ENCODE measurements at regions not wholly inside any gene's neighbourhood (a gene's known extent, or its start where the extent isn't known, plus 50 kb on each side); places are given as distances from the start of the nearest gene placed in this dataset.

DNA sequence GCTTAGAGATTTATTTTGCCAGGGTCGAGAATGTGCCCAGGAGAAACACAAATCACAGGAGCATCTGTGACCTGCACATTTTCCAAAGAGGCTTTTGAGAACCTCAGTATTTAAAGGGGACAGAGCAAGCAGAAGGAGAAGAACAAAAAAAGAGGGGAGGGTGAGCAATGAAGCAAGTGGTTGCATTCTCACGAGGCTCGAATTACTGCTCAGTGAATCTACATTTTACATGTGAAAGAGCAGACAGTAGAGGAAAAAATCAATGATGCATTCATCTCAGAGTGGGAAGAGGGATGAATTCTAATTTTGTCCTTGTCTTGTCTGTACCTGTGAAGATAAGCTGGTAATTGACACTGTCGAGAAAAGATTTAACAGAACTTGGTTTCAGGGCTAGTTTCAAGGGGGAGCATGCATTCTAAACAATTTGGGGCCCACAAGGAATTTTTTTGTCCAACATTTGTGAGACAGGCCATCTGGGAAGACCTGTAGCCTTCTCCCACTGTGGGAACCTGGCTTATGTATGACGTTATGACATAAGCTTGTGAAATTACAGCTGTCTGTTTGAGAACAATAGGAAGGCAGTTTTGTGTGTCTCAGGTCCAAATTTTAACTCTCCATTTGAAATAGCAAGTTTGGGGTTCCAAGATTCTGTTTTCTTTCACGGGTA is 855.1 kb downstream of the SLITRK5 start:
- no peaks in the 10 kb centered on the region for H3K79me2 ChIP-seq (replicated peaks; ENCODE audit: insufficient read depth)
- peaks cover 6% of the 10 kb centered on the region for H3K9me2 ChIP-seq (ENCODE audit: insufficient read depth)
- Mint-ChIP-seq H3K9me3 (peaks cover 26% of the 10 kb centered on the region), H3K27ac (peak overlapping the region; percentile 87), H3K36me3 (ENCODE audit: low read depth) (peaks cover 39% of the 10 kb centered on the region; the same call in 2 of the 3 replicates), H3K4me3 (no peak overlapping the region), H3K4me1 (peaks cover 6% of the 10 kb centered on the region; the same call in 2 of the 3 replicates), H3K27me3 (ENCODE audit: insufficient read depth, low read depth, poor library complexity) (no peaks in the 10 kb centered on the region)
- H2AFZ ChIP-seq, result no peak overlapping the region
- H3K4me3 ChIP-seq, result no peak overlapping the region
- TF ChIP-seq EZH2phosphoT487 (IDR thresholded peaks at IDR 0.05; ENCODE audit: unreplicated experiment) (no peak), POLR2AphosphoS5 (IDR thresholded peaks at IDR 0.05; ENCODE audit: low read depth) (no peak), ZNF462 (CRISPR knock-in tag; IDR thresholded peaks at IDR 0.05) (no peak), NANOG (IDR thresholded peaks at IDR 0.05; ENCODE audit: borderline replicate concordance) (no peak), EZH2 (IDR thresholded peaks at IDR 0.05; ENCODE audit: low read depth, unreplicated experiment) (no peak), REST (IDR thresholded peaks at IDR 0.05; ENCODE audit: unreplicated experiment) (no peak), CREB1 (CRISPR knock-in tag; IDR thresholded peaks at IDR 0.05; ENCODE audit: low read depth) (no peak), CTCF (conservative IDR thresholded peaks at IDR 0.05; ENCODE audit: low read depth in 2 of 2) (no peak), STAT1 (IDR thresholded peaks at IDR 0.05; ENCODE audit: unreplicated experiment) (no peak), JUNB (IDR thresholded peaks at IDR 0.05; ENCODE audit: unreplicated experiment) (no peak), ETS1 (IDR thresholded peaks at IDR 0.05) (no peak), ZNF331 (CRISPR knock-in tag; IDR thresholded peaks at IDR 0.05; ENCODE audit: low read depth) (no peak), ZNF114 (CRISPR knock-in tag; IDR thresholded peaks at IDR 0.05) (no peak)
- H3K36me3 ChIP-seq (ENCODE audit: insufficient read depth), result peaks cover 12% of the 10 kb centered on the region
- ATAC-seq, result peak; percentile 74
- H3K4me2 ChIP-seq, result no peak overlapping the region
- H3K27ac ChIP-seq (ENCODE audit: low read depth), result peak overlapping the region; percentile 5; the same call in 1 of the 2 replicates
- no peaks in the 10 kb centered on the region for H4K20me1 ChIP-seq (replicated peaks; ENCODE audit: insufficient read depth)
- H3K27me3 ChIP-seq (ENCODE audit: insufficient read depth), result no peaks in the 10 kb centered on the region
- DNase-seq (ENCODE audit: low spot score), result peak; percentile 83
- no peaks in the 10 kb centered on the region for H3F3A ChIP-seq (replicated peaks; ENCODE audit: low read depth)
- peaks cover 3% of the 10 kb centered on the region; the same call in 1 of the 2 replicates for H3K4me1 ChIP-seq (ENCODE audit: insufficient read depth)

Measured in GM23338 (cell line).